BE2C (cell line): ENCODE measurements at regions not wholly inside any gene's neighbourhood (a gene's known extent, or its start where the extent isn't known, plus 50 kb on each side); places are given as distances from the start of the nearest gene placed in this dataset.
A peak's percentile ranks its signal among the peaks of the same experiment; 100 is the strongest.

Experiments
- DNase-seq: peaks from one replicate; pipeline ENCODE4 v3.0.0-alpha.2; 2020
- H3K27me3 ChIP-seq: fragments of 250-450 bp; sonication (Bioruptor Pico); 2 replicates; pipeline ENCODE4 v1.5.1; 2020; ENCODE audit warnings: mild to moderate bottlenecking
- H3K36me3 ChIP-seq: fragments of 250-450 bp; sonication (Bioruptor Pico); 2 replicates; pipeline ENCODE4 v1.5.1; 2020; ENCODE audit warnings: mild to moderate bottlenecking
- H3K4me1 ChIP-seq: fragments of 250-450 bp; sonication (Bioruptor Pico); 2 replicates; pipeline ENCODE4 v1.5.1; 2020
- H3K4me3 ChIP-seq: 2 replicates; pipeline ENCODE4 v1.5.1; 2011; ENCODE audit warnings: low read depth, low read length
- H3K9me3 ChIP-seq: fragments of 250-450 bp; sonication (Bioruptor Pico); 2 replicates; pipeline ENCODE4 v1.5.1; 2020
- CTCF ChIP-seq: IDR thresholded peaks from 2 replicates; pipeline ENCODE4 v1.5.1; 2012; ENCODE audit warnings: mild to moderate bottlenecking, low read depth, low read length

DNA sequence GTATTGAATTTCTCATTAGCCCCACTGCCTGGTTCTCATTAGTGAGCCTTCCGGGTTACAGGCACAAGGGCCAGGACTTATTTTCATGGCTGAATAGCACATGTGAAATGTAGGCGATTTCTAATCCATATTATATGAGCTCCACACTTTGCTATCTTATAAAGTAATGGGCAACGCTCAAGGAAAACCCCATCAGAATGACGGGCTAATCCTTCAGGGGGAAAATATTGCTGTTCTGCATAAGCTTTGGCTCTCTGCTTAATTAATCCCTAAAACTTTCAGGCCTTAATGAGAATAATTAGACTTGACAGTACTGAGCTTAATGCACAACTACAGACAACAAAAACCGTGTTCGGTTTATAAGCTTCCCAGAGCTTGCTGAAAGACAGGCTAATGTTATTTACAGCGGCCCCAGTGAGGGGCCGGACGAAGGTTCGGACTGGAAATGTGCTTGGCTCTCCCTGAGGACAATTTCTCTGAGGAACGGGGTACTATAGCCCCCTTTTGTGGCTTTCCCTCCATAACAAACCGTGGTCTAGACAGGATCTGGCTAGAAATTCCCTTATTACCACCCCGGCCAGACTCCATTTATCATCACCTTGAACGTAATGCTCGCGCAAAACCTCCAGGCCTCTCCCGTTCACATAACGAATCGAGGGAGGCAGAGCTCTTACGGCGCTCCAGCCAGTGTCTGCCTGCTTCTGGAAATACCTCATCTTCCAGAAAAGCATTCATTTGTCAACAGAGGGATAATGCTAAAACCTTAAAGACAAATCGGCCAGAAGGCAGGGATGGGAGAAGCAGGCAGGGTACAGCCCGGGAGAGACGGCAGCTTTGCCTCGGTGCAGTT, 164.5 kb downstream of the CD83 start:
- DNase-seq: no peak
- no peaks in the 10 kb centered on the region for H3K27me3 ChIP-seq
- H3K4me3 ChIP-seq: no peak overlapping the region
- no peaks in the 10 kb centered on the region for H3K9me3 ChIP-seq
- no peak for TF ChIP-seq CTCF
- H3K36me3 ChIP-seq: no peaks in the 10 kb centered on the region
- H3K4me1 ChIP-seq: no peaks in the 10 kb centered on the region

- no peaks in the 10 kb centered on the region for H3K9me3 ChIP-seq
- no peak overlapping the region for H3K4me3 ChIP-seq
- H3K27me3 ChIP-seq: no peaks in the 10 kb centered on the region
- no peak for TF ChIP-seq CTCF
- no peak for DNase-seq
- H3K4me1 ChIP-seq: no peaks in the 10 kb centered on the region
- H3K36me3 ChIP-seq: no peaks in the 10 kb centered on the region
Measured at GRCh38 chr6:14282854-14283505, 165.4 kb downstream of the CD83 start.

DNA sequence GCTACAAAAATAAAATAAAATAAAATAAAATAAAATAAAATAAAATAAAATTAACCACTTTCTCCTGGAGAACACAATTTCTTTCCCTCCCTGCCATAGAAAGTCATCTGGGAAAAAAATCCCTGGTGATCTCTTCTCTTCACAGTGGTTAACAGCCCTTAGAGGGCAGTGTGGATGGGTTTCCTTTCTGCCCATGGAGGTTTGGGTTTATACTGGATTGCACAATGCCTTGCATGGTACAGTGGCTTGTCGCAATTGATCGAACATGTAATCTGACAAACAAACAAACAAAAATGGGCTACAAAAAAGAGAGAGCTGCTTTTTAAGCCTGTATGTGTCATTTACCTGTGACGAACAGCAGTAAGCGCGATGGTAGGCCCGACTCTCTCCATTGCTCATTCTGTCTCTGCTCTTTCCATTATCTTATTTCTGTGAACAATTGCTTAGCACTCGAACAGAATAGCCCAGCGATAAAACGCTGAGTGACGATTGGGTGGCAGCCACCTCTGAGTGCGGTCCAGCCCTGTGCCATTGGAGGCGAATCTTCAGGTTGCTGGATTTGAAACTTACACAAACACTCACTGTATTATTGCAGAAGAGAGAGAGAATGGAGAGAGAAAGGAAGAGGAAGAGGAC, 166.1 kb downstream of the CD83 start:
- no peaks in the 10 kb centered on the region for H3K4me1 ChIP-seq
- no peak overlapping the region for H3K4me3 ChIP-seq
- no peaks in the 10 kb centered on the region for H3K9me3 ChIP-seq
- DNase-seq: no peak
- H3K36me3 ChIP-seq: no peaks in the 10 kb centered on the region
- no peaks in the 10 kb centered on the region for H3K27me3 ChIP-seq
- TF ChIP-seq CTCF: peak; percentile 33

GRCh38 chr6:14284969-14285590, 167.5 kb downstream of the CD83 start:
- no peak for TF ChIP-seq CTCF
- H3K4me1 ChIP-seq: no peaks in the 10 kb centered on the region
- no peak for DNase-seq
- no peaks in the 10 kb centered on the region for H3K36me3 ChIP-seq
- H3K4me3 ChIP-seq: no peak overlapping the region
- no peaks in the 10 kb centered on the region for H3K27me3 ChIP-seq
- no peaks in the 10 kb centered on the region for H3K9me3 ChIP-seq

DNA sequence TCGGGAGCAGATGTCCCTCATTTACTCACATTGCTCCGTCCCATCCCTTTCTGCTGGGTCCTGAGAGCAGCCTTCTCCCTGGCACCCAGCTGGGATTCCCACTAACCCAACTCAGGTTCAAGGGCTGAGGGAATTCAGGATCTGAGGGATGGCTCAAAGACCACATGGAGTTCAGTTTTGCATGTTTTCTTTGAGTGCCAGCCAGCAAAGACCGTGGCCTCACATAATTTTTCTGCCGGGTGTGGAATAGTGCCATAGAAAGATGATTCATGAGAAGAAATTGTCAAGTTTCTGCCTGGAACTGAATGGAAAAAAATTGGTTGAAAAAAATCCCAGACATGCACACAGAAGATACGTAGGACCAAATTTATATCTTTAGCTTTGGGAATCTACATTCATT, 168.6 kb downstream of the CD83 start:
- no peak for TF ChIP-seq CTCF
- DNase-seq: no peak
- no peaks in the 10 kb centered on the region for H3K27me3 ChIP-seq

More for the DNA sequence above, 168.6 kb downstream of the CD83 start:
- H3K4me3 ChIP-seq: no peak overlapping the region
- no peaks in the 10 kb centered on the region for H3K9me3 ChIP-seq
- no peaks in the 10 kb centered on the region for H3K4me1 ChIP-seq
- no peaks in the 10 kb centered on the region for H3K36me3 ChIP-seq
